Peyer's patch (tissue), 4 donors: ENCODE measurements at regions not wholly inside any gene's neighbourhood (a gene's known extent, or its start where the extent isn't known, plus 50 kb on each side); places are given as distances from the start of the nearest gene placed in this dataset.

Experiments used
- DNase-seq, 3 donors: peaks; one replicate each; pipeline ENCODE4 v3.0.0-alpha.2; 2017 to 2019
- H3K27ac ChIP-seq, 4 donors: fragments of 200-600 bp; sonication (generic); one replicate each; pipeline ENCODE4 v1.5.1; 2016 to 2019
- H3K27me3 ChIP-seq, 2 donors: fragments of 200-600 bp; sonication (generic); one replicate each; pipeline ENCODE4 v1.5.1; 2019
- H3K36me3 ChIP-seq, 3 donors: fragments of 200-600 bp; sonication (generic); one replicate each; pipeline ENCODE4 v1.5.1; 2016 to 2019
- H3K4me1 ChIP-seq, 4 donors: fragments of 200-600 bp; sonication (generic); one replicate each; pipeline ENCODE4 v1.5.1; 2016 to 2019
- H3K4me3 ChIP-seq, 4 donors: fragments of 200-600 bp; sonication (generic); 1 replicate in 3 of 4; 2 replicates in 1 of 4; pipeline ENCODE4 v1.5.1; 2016 to 2019; ENCODE audit warnings: mild to moderate bottlenecking in 1 of 4
- H3K9me3 ChIP-seq, 4 donors: fragments of 200-600 bp; sonication (generic); one replicate each; pipeline ENCODE4 v1.5.1; 2016 to 2019; ENCODE audit warnings: mild to moderate bottlenecking in 1 of 4
- CTCF ChIP-seq, 6 experiments: fragments of 450-650 bp in 4 of 6; fragments of 200-600 bp in 2 of 6; sonication (generic) in 1 of 6; IDR thresholded peaks; one replicate each; pipeline ENCODE4 v1.5.1; 2017 to 2019; ENCODE audit warnings: antibody characterized with exemption in 6 of 6, mild to moderate bottlenecking in 3 of 6, moderate library complexity in 1 of 6
- POLR2A ChIP-seq, 2 donors: fragments of 450-650 bp; IDR thresholded peaks; one replicate each; pipeline ENCODE4 v1.5.1; 2017; ENCODE audit warnings: antibody characterized with exemption in 2 of 2, mild to moderate bottlenecking in 2 of 2, moderate library complexity in 2 of 2

- no peaks in the 10 kb centered on the region for H3K36me3 ChIP-seq
- no peak overlapping the region for H3K27ac ChIP-seq
- TF ChIP-seq CTCF (IDR thresholded peaks at IDR 0.05) (no peak), POLR2A (IDR thresholded peaks at IDR 0.05) (no peak)
- DNase-seq: no peak
- H3K27me3 ChIP-seq: no peaks in the 10 kb centered on the region
- H3K4me3 ChIP-seq: no peak overlapping the region
- no peaks in the 10 kb centered on the region for H3K4me1 ChIP-seq
- no peaks in the 10 kb centered on the region for H3K9me3 ChIP-seq
These were observed 372.5 kb downstream of the CBLN2 start for GRCh38 chr18:72171596-72171995.

GRCh38 chr18:72161691-72162090 is 382.5 kb downstream of the CBLN2 start:
- Histone ChIP-seq H3K36me3 (no peaks in the 10 kb centered on the region), H3K4me1 (no peaks in the 10 kb centered on the region), H3K9me3 (no peaks in the 10 kb centered on the region), H3K27me3 (no peaks in the 10 kb centered on the region), H3K27ac (no peak overlapping the region), H3K4me3 (no peak overlapping the region)
- DNase-seq: no peak
- no peak for TF ChIP-seq CTCF (IDR thresholded peaks at IDR 0.05)
- TF ChIP-seq POLR2A (IDR thresholded peaks at IDR 0.05): no peak

- Histone ChIP-seq H3K4me1 (no peaks in the 10 kb centered on the region), H3K27ac (no peak overlapping the region), H3K27me3 (no peaks in the 10 kb centered on the region), H3K4me3 (no peak overlapping the region), H3K9me3 (no peaks in the 10 kb centered on the region), H3K36me3 (no peaks in the 10 kb centered on the region)
- DNase-seq: no peak
- TF ChIP-seq POLR2A (IDR thresholded peaks at IDR 0.05): no peak
- no peak for TF ChIP-seq CTCF (IDR thresholded peaks at IDR 0.05)
These were observed 383.4 kb downstream of the CBLN2 start for GRCh38 chr18:72160510-72161445.

- no peak for DNase-seq
- TF ChIP-seq POLR2A (IDR thresholded peaks at IDR 0.05): no peak
- TF ChIP-seq CTCF (IDR thresholded peaks at IDR 0.05): no peak
These were observed 388.8 kb downstream of the CBLN2 start for GRCh38 chr18:72155327-72155726.

GRCh38 chr18:72154926-72155325 is 389.2 kb downstream of the CBLN2 start:
- H3K4me1 ChIP-seq: no peaks in the 10 kb centered on the region
- H3K27ac ChIP-seq: no peak overlapping the region
- no peaks in the 10 kb centered on the region for H3K27me3 ChIP-seq
- TF ChIP-seq CTCF (IDR thresholded peaks at IDR 0.05) (no peak), POLR2A (IDR thresholded peaks at IDR 0.05) (no peak)
- H3K36me3 ChIP-seq: no peaks in the 10 kb centered on the region
- H3K9me3 ChIP-seq: no peaks in the 10 kb centered on the region
- no peak for DNase-seq
- H3K4me3 ChIP-seq: no peak overlapping the region

More at GRCh38 chr18:72155327-72155726, 388.8 kb downstream of the CBLN2 start:
- H3K9me3 ChIP-seq: no peaks in the 10 kb centered on the region
- H3K4me1 ChIP-seq: no peaks in the 10 kb centered on the region
- no peaks in the 10 kb centered on the region for H3K36me3 ChIP-seq
- H3K27ac ChIP-seq: no peak overlapping the region
- H3K27me3 ChIP-seq: no peaks in the 10 kb centered on the region
- H3K4me3 ChIP-seq: no peak overlapping the region
